ENCODE measurements at regions not wholly inside any gene's neighbourhood (a gene's known extent, or its start where the extent isn't known, plus 50 kb on each side); places are given as distances from the start of the nearest gene placed in this dataset.

DNA sequence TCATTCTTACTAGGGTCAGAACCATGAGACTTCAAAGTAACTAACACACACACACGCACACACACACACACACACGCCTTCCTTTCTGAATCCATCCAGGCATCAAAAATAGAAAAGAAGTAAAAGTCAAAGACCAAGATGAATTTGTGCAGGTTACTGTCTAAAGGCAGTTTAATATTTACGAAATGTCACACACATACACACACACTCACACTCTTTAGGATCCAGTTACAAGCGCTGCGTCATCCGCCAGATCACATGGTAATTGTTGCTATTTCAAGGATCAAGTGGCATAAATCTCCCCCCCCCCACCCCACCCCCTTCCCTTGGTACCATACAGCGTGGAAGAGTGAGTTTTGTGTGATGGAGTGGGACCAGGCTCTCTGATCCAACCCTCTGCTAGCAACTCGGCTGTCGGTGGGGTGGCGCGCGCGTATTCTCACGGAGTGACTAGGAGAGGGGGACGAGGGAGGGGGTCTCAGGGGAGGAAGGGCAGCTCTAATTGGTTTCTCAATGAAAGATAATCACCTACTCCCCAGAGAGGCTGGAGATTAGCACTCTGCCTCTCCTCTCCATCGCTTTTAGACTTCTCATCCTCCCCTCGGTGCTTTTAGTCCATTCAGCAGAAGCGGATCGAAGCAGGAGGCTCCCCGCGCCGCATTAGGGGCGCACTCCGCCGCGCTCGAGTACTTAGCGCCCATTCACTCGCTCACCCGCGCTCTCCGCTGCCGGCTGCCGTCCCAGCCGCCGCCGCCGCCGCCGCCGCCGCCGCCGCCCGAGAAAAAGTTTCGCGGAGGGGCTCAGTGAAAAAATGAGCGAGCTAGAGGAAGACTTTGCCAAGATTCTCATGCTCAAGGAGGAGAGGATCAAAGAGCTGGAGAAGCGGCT, 83.5 kb upstream of the PRKG1 start:
- intact Hi-C loops (cut with micrococcal nuclease), result no loop called here
- H3K4me2 ChIP-seq (replicated peaks; ENCODE audit: extremely low read depth, low read length, poor library complexity, severe bottlenecking), result peak overlapping the region; percentile 35
- no peak for DNase-seq

More for the DNA sequence above, 83.5 kb upstream of the PRKG1 start:
- H3K27ac ChIP-seq (ENCODE audit: low read depth in 1 of 2, low read length in 2 of 2), result no peak overlapping the region
- no peaks in the 10 kb centered on the region for H3K9me3 ChIP-seq (replicated peaks in 1 of 2; ENCODE audit: control insufficient read depth in 1 of 2, insufficient read depth in 1 of 2, low read length in 2 of 2)
- no peak overlapping the region for H3K4me3 ChIP-seq (replicated peaks in 1 of 3; ENCODE audit: low read depth in 2 of 3, low read length in 3 of 3)
- no peaks in the 10 kb centered on the region for H3K36me3 ChIP-seq (replicated peaks in 1 of 2; ENCODE audit: control insufficient read depth in 1 of 2, insufficient read depth in 2 of 2, low read length in 2 of 2)
- Mint-ChIP-seq H3K36me3 (peaks cover 0 to 4% of the 10 kb centered on the region in 2 donors), H3K27ac (no peak overlapping the region), H3K9me3 (peaks cover 0 to 5% (median 1%) of the 10 kb centered on the region in 7 donors), H3K27me3 (ENCODE audit: low read depth in 3 of 3) (peaks cover 44 to 57% (median 50%) of the 10 kb centered on the region in 3 donors), H3K4me1 (peaks cover 5% of the 10 kb centered on the region), H3K4me3 (peak overlapping the region in 1 of 2 donors; percentile 88)
- no peak overlapping the region for H3K9ac ChIP-seq (ENCODE audit: insufficient read depth, low read length, poor library complexity, severe bottlenecking)
- H4K20me1 ChIP-seq (ENCODE audit: insufficient read depth, low read length), result no peaks in the 10 kb centered on the region
- TF ChIP-seq, protein P1, sequence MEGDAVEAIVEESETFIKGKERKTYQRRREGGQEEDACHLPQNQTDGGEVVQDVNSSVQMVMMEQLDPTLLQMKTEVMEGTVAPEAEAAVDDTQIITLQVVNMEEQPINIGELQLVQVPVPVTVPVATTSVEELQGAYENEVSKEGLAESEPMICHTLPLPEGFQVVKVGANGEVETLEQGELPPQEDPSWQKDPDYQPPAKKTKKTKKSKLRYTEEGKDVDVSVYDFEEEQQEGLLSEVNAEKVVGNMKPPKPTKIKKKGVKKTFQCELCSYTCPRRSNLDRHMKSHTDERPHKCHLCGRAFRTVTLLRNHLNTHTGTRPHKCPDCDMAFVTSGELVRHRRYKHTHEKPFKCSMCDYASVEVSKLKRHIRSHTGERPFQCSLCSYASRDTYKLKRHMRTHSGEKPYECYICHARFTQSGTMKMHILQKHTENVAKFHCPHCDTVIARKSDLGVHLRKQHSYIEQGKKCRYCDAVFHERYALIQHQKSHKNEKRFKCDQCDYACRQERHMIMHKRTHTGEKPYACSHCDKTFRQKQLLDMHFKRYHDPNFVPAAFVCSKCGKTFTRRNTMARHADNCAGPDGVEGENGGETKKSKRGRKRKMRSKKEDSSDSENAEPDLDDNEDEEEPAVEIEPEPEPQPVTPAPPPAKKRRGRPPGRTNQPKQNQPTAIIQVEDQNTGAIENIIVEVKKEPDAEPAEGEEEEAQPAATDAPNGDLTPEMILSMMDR (IDR thresholded peaks at IDR 0.05), result no peak
- no peaks in the 10 kb centered on the region for H3K79me2 ChIP-seq (ENCODE audit: insufficient read depth, low read length)
- peaks cover 0 to 5% of the 10 kb centered on the region in 2 donors for H3K4me1 ChIP-seq (ENCODE audit: control insufficient read depth in 1 of 2, insufficient read depth in 2 of 2, low read length in 2 of 2)
- H2AFZ ChIP-seq (ENCODE audit: insufficient read depth, low read depth, low read length, poor library complexity, severe bottlenecking), result peak overlapping the region; percentile 17
- 0% methylated on average over 31 of the region's 49 CpGs for WGBS (ENCODE audit: insufficient coverage)
- peaks cover 35 to 64% of the 10 kb centered on the region in 2 donors for H3K27me3 ChIP-seq (ENCODE audit: control insufficient read depth in 2 of 2, insufficient read depth in 2 of 2, low read length in 2 of 2)

Measured in CD14-positive monocyte (primary cell).